ENCODE measurements at regions not wholly inside any gene's neighbourhood (a gene's known extent, or its start where the extent isn't known, plus 50 kb on each side); places are given as distances from the start of the nearest gene placed in this dataset.

- H3K4me3 ChIP-seq (ENCODE audit: low read depth, low read length): no peak overlapping the region
- TF ChIP-seq, protein P1, sequence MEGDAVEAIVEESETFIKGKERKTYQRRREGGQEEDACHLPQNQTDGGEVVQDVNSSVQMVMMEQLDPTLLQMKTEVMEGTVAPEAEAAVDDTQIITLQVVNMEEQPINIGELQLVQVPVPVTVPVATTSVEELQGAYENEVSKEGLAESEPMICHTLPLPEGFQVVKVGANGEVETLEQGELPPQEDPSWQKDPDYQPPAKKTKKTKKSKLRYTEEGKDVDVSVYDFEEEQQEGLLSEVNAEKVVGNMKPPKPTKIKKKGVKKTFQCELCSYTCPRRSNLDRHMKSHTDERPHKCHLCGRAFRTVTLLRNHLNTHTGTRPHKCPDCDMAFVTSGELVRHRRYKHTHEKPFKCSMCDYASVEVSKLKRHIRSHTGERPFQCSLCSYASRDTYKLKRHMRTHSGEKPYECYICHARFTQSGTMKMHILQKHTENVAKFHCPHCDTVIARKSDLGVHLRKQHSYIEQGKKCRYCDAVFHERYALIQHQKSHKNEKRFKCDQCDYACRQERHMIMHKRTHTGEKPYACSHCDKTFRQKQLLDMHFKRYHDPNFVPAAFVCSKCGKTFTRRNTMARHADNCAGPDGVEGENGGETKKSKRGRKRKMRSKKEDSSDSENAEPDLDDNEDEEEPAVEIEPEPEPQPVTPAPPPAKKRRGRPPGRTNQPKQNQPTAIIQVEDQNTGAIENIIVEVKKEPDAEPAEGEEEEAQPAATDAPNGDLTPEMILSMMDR (IDR thresholded peaks at IDR 0.05; ENCODE audit: low read depth, low read length): no peak
- no peak for DNase-seq (ENCODE audit: low read depth, low spot score)
- in situ Hi-C loops (cut with HindIII; ENCODE audit: low sequenced_read_pairs): no loop called here
Observed at GRCh38 chr14:49221316-49221715, 364.9 kb downstream of the RPS29 start.

DNA sequence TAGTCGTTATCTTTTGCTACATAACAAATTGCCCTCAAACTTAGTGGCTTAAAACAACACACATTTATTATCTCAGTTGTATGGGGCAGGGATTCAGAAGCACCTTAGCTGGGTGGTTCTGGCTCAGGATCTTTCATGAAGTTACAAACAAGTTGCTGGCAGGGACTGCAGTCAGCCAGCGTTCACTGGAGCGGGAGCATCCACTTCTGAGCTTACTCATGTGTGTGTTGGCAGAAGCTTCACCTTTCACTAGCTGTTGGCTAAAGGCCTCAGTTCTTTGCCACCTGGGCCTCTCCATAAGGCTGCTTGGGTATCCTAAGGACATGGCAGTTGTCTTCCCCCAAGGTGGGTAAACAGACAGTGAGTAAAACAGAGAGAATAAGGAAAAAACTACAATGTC is 365.7 kb downstream of the RPS29 start:
- H3K4me3 ChIP-seq (ENCODE audit: low read depth, low read length): no peak overlapping the region
- TF ChIP-seq, protein P1 (IDR thresholded peaks at IDR 0.05; ENCODE audit: low read depth, low read length): no peak
- in situ Hi-C loops (cut with HindIII; ENCODE audit: low sequenced_read_pairs): no loop called here
- peak; percentile 2 for DNase-seq (ENCODE audit: low read depth, low spot score)

DNA sequence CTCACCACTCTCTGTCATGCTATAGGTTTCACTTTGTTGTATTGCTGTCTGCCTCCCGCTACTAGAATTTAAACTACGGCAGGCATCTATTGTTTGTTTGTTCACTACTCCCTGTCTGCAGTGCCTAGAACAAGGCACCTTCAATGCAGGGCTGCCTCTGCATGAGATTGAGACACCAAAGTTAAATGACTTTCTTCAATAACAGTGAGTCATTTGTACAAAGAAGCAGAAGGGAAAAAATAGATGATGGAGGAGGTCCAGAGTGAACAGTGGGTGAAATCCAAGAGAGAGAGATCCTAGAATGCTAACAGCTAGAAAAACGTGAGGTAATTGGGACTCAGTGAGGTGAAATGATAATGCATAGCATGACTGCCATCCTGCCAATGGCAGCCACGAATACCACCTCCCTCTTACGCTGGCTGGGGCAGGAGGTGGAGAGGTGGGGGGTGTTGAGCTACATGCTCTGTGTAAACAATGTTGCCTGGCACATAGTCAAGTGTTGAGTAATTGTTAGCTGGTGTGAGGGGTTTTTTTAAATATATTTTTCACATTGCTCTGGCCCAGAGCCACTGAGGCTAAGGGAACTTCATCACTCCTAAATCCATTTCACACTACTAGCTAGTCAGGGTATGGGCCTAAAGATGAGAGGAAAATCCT is 367.6 kb downstream of the RPS29 start:
- TF ChIP-seq, protein P1 (IDR thresholded peaks at IDR 0.05; ENCODE audit: low read depth, low read length): no peak
- peak; percentile 48 for DNase-seq (ENCODE audit: low read depth, low spot score)
- in situ Hi-C loops (cut with HindIII; ENCODE audit: low sequenced_read_pairs): no loop called here
- H3K4me3 ChIP-seq (ENCODE audit: low read depth, low read length): no peak overlapping the region

DNA sequence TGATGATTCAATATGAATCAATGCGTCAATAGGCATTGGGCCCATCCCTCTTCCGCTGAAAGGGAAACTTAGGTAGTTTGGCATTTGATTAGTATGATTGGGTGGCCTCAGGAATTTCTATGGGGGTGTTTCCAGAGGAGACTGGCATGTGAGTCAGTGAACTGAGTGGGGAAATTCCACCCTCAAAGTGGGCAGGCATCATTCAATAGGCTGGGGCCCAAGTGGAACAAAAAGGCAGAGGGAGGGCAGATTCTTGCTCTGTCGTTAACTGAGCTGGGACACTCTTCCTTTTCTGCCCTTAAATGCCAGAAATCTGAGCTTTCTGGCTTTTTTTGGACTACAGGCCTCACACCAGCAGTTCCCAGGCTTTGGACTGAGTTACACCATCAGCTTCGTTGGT is 373.5 kb downstream of the RPS29 start:
- TF ChIP-seq, protein P1 (IDR thresholded peaks at IDR 0.05; ENCODE audit: low read depth, low read length): no peak
- no peak for DNase-seq (ENCODE audit: low read depth, low spot score)
- no peak overlapping the region for H3K4me3 ChIP-seq (ENCODE audit: low read depth, low read length)
- in situ Hi-C loops (cut with HindIII; ENCODE audit: low sequenced_read_pairs): no loop called here

DNA sequence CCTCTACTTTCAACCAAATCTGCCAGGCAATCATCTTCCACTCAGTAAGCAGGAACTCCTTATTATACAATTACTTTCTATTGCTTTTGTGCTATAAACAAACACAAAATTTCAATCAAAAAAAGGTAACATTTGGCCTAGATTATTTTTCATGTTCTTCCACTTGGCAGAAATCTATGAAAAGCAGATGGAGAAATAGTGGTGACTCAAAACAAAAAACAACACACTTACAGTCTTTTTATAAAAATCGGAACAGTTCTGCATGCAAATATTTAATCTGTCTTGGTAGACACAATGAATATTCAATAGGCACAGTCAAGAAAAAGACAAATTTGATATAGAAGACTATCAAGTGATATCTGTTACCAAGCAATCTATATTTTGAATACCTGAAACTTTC is 376.8 kb downstream of the RPS29 start:
- TF ChIP-seq, protein P1 (IDR thresholded peaks at IDR 0.05; ENCODE audit: low read depth, low read length): no peak
- DNase-seq (ENCODE audit: low read depth, low spot score): no peak
- in situ Hi-C loops (cut with HindIII; ENCODE audit: low sequenced_read_pairs): no loop called here
- H3K4me3 ChIP-seq (ENCODE audit: low read depth, low read length): no peak overlapping the region

DNA sequence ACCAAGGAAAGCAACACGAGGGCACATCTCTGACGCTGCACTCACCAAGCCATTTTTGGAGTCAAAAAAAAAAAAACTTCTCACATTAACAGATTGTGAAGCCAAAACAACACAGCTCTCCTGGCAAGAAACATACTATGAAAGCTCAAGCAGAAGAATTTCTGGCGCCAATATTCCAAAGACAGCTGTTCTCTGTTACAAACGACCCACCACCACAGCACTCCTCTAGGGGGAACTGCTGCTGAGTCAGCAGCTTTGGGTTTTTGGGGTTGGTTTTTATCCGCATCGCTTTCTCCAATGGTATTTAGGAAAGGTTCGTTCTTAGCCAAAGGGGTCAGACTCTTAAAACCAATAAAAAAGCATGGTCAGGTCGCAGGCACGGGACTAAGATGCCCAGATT is 379.4 kb downstream of the RPS29 start:
- no peak overlapping the region for H3K4me3 ChIP-seq (ENCODE audit: low read depth, low read length)
- TF ChIP-seq, protein P1 (IDR thresholded peaks at IDR 0.05; ENCODE audit: low read depth, low read length): no peak
- in situ Hi-C loops (cut with HindIII; ENCODE audit: low sequenced_read_pairs): no loop called here
- DNase-seq (ENCODE audit: low read depth, low spot score): no peak
